ENCODE measurements at regions not wholly inside any gene's neighbourhood (a gene's known extent, or its start where the extent isn't known, plus 50 kb on each side); places are given as distances from the start of the nearest gene placed in this dataset.

- H3K27ac ChIP-seq, result no peak overlapping the region
- no peaks in the 10 kb centered on the region for H3K4me1 ChIP-seq
- H3K4me3 ChIP-seq, result no peak overlapping the region
- H3K9ac ChIP-seq (ENCODE audit: low read depth in 2 of 2, low read length in 2 of 2), result no peak overlapping the region
- TF ChIP-seq CTCF (IDR thresholded peaks at IDR 0.05), result no peak
- intact Hi-C loops (cut with DNase I), result no loop called here
- H3K27me3 ChIP-seq, result no peaks in the 10 kb centered on the region
- H3K36me3 ChIP-seq, result no peaks in the 10 kb centered on the region
- no peaks in the 10 kb centered on the region for H3K9me3 ChIP-seq
- DNase-seq, result no peak
Measured at GRCh38 chr12:34210689-34211530, 188.6 kb downstream of the ALG10 start.

GRCh38 chr12:34212651-34213050 lies 190.4 kb downstream of the ALG10 start:
- intact Hi-C loops (cut with DNase I), result no loop called here
- no peak overlapping the region for H3K4me3 ChIP-seq
- no peaks in the 10 kb centered on the region for H3K27me3 ChIP-seq
- H3K9me3 ChIP-seq, result no peaks in the 10 kb centered on the region
- no peaks in the 10 kb centered on the region for H3K4me1 ChIP-seq
- no peak for TF ChIP-seq CTCF (IDR thresholded peaks at IDR 0.05)
- H3K36me3 ChIP-seq, result no peaks in the 10 kb centered on the region
- DNase-seq, result no peak
- H3K27ac ChIP-seq, result no peak overlapping the region
- H3K9ac ChIP-seq (ENCODE audit: low read depth in 2 of 2, low read length in 2 of 2), result no peak overlapping the region

GRCh38 chr12:34214011-34214410 lies 191.7 kb downstream of the ALG10 start:
- Histone ChIP-seq H3K36me3 (no peaks in the 10 kb centered on the region), H3K27me3 (no peaks in the 10 kb centered on the region), H3K9me3 (no peaks in the 10 kb centered on the region), H3K9ac (ENCODE audit: low read depth in 2 of 2, low read length in 2 of 2) (no peak overlapping the region), H3K4me3 (no peak overlapping the region), H3K27ac (no peak overlapping the region), H3K4me1 (no peaks in the 10 kb centered on the region)
- DNase-seq, result no peak
- intact Hi-C loops (cut with DNase I), result no loop called here
- no peak for TF ChIP-seq CTCF (IDR thresholded peaks at IDR 0.05)

GRCh38 chr12:34215213-34215892 lies 193.1 kb downstream of the ALG10 start:
- Histone ChIP-seq H3K4me3 (no peak overlapping the region), H3K9ac (ENCODE audit: low read depth in 2 of 2, low read length in 2 of 2) (no peak overlapping the region), H3K36me3 (no peaks in the 10 kb centered on the region), H3K4me1 (no peaks in the 10 kb centered on the region), H3K27ac (no peak overlapping the region), H3K9me3 (no peaks in the 10 kb centered on the region), H3K27me3 (no peaks in the 10 kb centered on the region)
- no peak for TF ChIP-seq CTCF (IDR thresholded peaks at IDR 0.05)
- DNase-seq, result no peak
- intact Hi-C loops (cut with DNase I), result loop anchor here (5.0 kb wide), 1 partner anchor 93 kb away; no protein-coding TSS in a partner anchor

GRCh38 chr12:34215893-34216285 lies 193.6 kb downstream of the ALG10 start:
- no peak for TF ChIP-seq CTCF (IDR thresholded peaks at IDR 0.05)
- Histone ChIP-seq H3K9ac (ENCODE audit: low read depth in 2 of 2, low read length in 2 of 2) (no peak overlapping the region), H3K9me3 (no peaks in the 10 kb centered on the region), H3K27me3 (no peaks in the 10 kb centered on the region), H3K4me3 (no peak overlapping the region), H3K4me1 (no peaks in the 10 kb centered on the region), H3K27ac (no peak overlapping the region), H3K36me3 (no peaks in the 10 kb centered on the region)
- no peak for DNase-seq
- intact Hi-C loops (cut with DNase I), result loop anchor here (5.0 kb wide), 1 partner anchor 94 kb away; no protein-coding TSS in a partner anchor
